ENCODE measurements at regions not wholly inside any gene's neighbourhood (a gene's known extent, or its start where the extent isn't known, plus 50 kb on each side); places are given as distances from the start of the nearest gene placed in this dataset.

GRCh38 chr15:96047255-96047931, 283.1 kb upstream of the NR2F2 start:
- H3K36me3 ChIP-seq, result no peaks in the 10 kb centered on the region
- no peaks in the 10 kb centered on the region for H3K9me3 ChIP-seq
- no peak for DNase-seq
- TF ChIP-seq EP300 (IDR thresholded peaks at IDR 0.05) (no peak), POLR2A (IDR thresholded peaks at IDR 0.05) (no peak), CTCF (IDR thresholded peaks at IDR 0.05) (no peak), POLR2AphosphoS5 (IDR thresholded peaks at IDR 0.05) (no peak)
- intact Hi-C loops (cut with DNase I), result no loop called here
- WGBS, 2 donors, result 31 to 39% methylated on average over 14 of the region's 14 CpGs
- no peak overlapping the region for H3K4me3 ChIP-seq
- H3K27ac ChIP-seq, result no peak overlapping the region
- peaks cover 0 to 18% (median 14%) of the 10 kb centered on the region in 4 donors for H3K4me1 ChIP-seq
- no peaks in the 10 kb centered on the region for H3K27me3 ChIP-seq

- DNase-seq, result no peak
- Histone ChIP-seq H3K4me3 (no peak overlapping the region), H3K9me3 (no peaks in the 10 kb centered on the region), H3K36me3 (no peaks in the 10 kb centered on the region), H3K27ac (no peak overlapping the region), H3K27me3 (no peaks in the 10 kb centered on the region), H3K4me1 (peaks cover 0 to 28% (median 25%) of the 10 kb centered on the region in 4 donors)
- 32 to 74% methylated on average over 2 of the region's 2 CpGs for WGBS, 2 donors
- intact Hi-C loops (cut with DNase I), result no loop called here
- TF ChIP-seq POLR2AphosphoS5 (IDR thresholded peaks at IDR 0.05) (no peak), CTCF (IDR thresholded peaks at IDR 0.05) (no peak), EP300 (IDR thresholded peaks at IDR 0.05) (no peak), POLR2A (IDR thresholded peaks at IDR 0.05) (no peak)
These were observed 281.2 kb upstream of the NR2F2 start for GRCh38 chr15:96049323-96049722.

- peaks cover 0 to 28% (median 26%) of the 10 kb centered on the region in 4 donors for H3K4me1 ChIP-seq
- DNase-seq, result no peak
- no peak overlapping the region for H3K27ac ChIP-seq
- no peaks in the 10 kb centered on the region for H3K36me3 ChIP-seq
- 48 to 84% methylated on average over 1 of the region's 1 CpG for WGBS, 2 donors
- no peak for TF ChIP-seq EP300 (IDR thresholded peaks at IDR 0.05)
- H3K9me3 ChIP-seq, result no peaks in the 10 kb centered on the region
- H3K4me3 ChIP-seq, result no peak overlapping the region
- no peaks in the 10 kb centered on the region for H3K27me3 ChIP-seq
- intact Hi-C loops (cut with DNase I), result loop anchor here (5.0 kb wide), 1 partner anchor 273 kb away; no protein-coding TSS in a partner anchor
These were observed 280.7 kb upstream of the NR2F2 start for GRCh38 chr15:96049766-96050165.

- intact Hi-C loops (cut with DNase I), result loop anchor here (5.0 kb wide), 1 partner anchor 271 kb away; no protein-coding TSS in a partner anchor
- Histone ChIP-seq H3K27ac (no peak overlapping the region), H3K36me3 (no peaks in the 10 kb centered on the region), H3K4me1 (peaks cover 0 to 28% (median 26%) of the 10 kb centered on the region in 4 donors), H3K27me3 (no peaks in the 10 kb centered on the region), H3K9me3 (no peaks in the 10 kb centered on the region), H3K4me3 (no peak overlapping the region)
- TF ChIP-seq POLR2A (IDR thresholded peaks at IDR 0.05), result no peak
- DNase-seq, result no peak
- 60 to 80% methylated on average over 2 of the region's 2 CpGs for WGBS, 2 donors
These were observed 278.9 kb upstream of the NR2F2 start for GRCh38 chr15:96051598-96051997.

- Histone ChIP-seq H3K36me3 (no peaks in the 10 kb centered on the region), H3K4me3 (no peak overlapping the region), H3K9me3 (no peaks in the 10 kb centered on the region), H3K4me1 (peaks cover 0 to 28% (median 23%) of the 10 kb centered on the region in 4 donors), H3K27me3 (no peaks in the 10 kb centered on the region), H3K27ac (no peak overlapping the region)
- TF ChIP-seq EP300 (IDR thresholded peaks at IDR 0.05), result no peak
- no peak for TF ChIP-seq CTCF (IDR thresholded peaks at IDR 0.05)
- no peak for TF ChIP-seq POLR2AphosphoS5 (IDR thresholded peaks at IDR 0.05)
- no peak for TF ChIP-seq POLR2A (IDR thresholded peaks at IDR 0.05)
- no peak for DNase-seq
- intact Hi-C loops (cut with DNase I), result loop anchor here (5.0 kb wide), 1 partner anchor 270 kb away; no protein-coding TSS in a partner anchor
- WGBS, 2 donors, result 40 to 63% methylated on average over 4 of the region's 4 CpGs
These were observed 278.3 kb upstream of the NR2F2 start for GRCh38 chr15:96052154-96052553.
